Activated CD4-positive, CD25-positive, alpha-beta regulatory T cell treated with anti-CD3 and anti-CD28 coated beads, Interleukin-2, amount 50 U/mL, for 24 hours (primary cell): ENCODE measurements at regions not wholly inside any gene's neighbourhood (a gene's known extent, or its start where the extent isn't known, plus 50 kb on each side); places are given as distances from the start of the nearest gene placed in this dataset.

Source experiments
- ATAC-seq, 2 donors: fragments of 150-1000 bp; cut with Tn5 transposase; one replicate each; pipeline ENCODE4 v1.10.0; 2021; ENCODE audit warnings: mild to moderate bottlenecking in 1 of 2, moderate library complexity in 1 of 2

DNA sequence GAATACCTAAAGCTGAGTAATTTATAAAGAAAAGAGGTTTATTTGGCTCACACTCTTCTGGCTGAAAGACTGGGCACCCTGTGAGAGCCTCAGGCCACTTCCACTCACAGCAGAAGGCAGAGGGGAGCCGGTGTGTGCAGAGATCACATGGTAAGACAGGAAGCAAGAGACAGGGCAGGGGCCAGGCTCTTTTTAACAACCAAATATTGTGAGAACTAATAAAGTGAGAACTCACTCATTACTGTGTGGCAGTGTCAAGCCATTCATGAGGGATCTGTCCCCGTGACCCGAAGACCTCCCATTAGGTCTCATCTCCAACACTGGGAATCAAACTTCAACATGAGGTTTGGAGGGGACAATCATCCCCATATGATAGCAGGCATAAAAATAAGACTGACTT lies 180.8 kb upstream of the DIO3 start:
- no peak for ATAC-seq

DNA sequence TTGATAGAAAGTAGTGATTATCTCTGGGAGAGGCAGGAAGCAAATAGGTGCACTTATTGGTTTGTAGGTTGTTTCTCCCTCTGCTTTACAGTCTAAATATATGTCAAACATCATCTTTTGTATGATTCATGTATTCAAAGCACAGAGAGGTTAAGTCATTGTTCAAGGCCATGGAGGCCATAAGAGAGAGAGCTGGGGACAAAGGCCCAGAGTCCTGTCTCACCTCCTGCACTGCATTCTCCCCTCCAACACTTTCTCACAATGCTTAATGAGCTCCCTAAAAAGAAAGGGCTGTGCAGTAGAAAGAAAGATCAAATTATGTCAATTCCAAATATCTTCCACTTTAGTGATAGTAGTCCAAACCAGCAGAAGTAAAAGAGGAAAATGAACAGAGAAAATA lies 180.4 kb upstream of the DIO3 start:
- ATAC-seq, result no peak

DNA sequence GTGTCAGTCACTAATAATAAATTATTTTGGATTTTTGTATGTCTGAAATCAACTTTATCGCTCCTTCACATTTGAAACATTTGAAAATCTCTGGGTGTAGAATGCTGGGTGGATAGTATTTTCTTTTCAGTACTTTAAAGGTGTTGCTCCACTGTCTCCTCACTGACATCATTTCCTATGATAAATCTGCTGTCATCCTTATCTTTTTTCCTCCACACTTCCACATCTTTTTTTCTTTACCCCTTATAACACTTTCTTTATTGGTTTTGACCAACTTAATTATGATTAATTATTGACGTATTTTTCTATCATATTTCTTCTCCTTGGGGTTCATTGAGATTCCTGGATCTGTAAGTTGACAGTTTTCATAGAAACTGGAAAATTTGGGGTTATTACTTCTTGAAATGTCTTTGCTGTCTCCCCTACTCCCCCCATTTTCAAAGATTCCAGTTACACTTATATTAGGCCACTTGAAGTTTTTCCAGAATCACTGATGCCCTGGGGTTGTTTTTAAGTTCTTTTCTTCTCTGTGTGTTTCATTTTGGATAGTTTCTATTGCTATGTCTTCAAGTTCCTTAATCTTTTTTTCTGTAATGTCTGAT lies 177.5 kb upstream of the DIO3 start:
- no peak for ATAC-seq

DNA sequence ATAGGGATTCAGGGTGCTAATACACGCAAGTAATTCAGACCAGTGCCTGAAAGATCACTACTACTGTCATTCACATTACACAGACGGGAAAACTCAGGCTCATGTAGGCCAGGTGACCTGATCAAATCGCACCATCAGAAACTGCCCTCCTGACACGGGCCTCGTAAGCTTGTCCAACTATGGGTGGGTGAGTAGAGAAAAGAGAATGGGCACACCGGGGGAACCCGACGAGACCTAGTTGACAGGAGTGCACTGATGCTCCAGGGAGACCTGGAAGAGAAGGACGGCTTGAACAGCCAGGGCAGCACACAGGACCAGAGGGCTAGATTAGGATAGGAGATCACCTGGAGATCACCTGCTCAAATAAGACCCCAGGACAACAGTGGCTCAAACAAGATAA lies 166.9 kb upstream of the DIO3 start:
- ATAC-seq, result no peak

DNA sequence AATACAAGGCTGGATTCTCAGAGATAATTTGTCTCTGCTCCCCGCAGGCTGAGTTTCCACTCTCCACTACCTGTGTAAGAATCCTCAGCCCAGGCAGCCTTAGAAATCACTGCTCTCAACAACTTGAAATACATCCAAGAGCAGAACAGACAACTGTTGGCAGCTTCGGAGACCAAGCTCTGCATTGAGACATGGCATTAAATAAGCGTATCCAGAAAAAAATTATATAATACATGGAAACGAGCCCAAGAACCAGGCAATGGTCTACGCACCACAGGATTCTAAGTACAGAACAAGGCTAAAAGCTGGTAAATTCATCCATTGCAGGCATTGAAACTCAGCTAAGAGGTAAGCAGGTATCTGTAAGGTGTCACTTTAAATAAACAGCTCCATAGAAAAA lies 165.5 kb upstream of the DIO3 start:
- no peak for ATAC-seq

DNA sequence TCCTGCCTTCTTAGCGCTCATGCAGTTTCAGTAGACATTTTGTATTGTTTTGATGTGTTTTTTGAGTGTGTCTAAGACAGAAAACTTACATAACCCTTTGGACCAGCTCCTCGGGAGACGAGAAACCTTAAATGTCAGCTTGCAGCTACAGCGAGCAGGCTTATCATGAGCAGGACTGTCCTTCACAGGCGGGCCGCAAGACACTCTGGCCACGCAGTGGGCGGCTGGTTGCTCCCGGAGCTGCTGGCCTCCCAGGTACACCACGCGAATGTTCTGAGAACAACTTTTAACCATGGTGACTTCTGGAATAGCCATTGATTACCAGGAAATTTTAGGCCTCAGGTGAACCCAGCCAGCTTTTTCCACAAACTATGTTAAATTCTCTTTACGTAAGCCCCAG lies 164.1 kb upstream of the DIO3 start:
- ATAC-seq, result no peak

DNA sequence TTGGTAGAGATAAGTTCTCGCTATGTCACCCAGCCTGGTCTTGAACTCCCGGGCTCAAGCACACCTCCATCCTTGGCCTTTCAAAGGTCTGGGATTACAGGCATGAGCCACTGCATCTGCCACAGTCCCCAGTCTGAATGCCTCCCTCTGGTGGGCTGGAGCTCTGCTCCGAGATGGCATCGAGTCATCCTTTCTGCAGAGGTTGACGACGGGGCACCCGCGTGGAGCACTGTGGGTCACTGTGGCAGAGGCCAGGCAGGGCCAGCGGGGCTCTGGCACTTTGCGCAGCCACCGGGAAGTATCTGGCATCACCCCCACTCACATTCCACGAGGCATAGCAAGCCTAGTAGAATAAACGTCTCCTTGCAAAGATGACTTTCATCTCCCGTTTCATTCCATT lies 163.3 kb upstream of the DIO3 start:
- no peak for ATAC-seq

DNA sequence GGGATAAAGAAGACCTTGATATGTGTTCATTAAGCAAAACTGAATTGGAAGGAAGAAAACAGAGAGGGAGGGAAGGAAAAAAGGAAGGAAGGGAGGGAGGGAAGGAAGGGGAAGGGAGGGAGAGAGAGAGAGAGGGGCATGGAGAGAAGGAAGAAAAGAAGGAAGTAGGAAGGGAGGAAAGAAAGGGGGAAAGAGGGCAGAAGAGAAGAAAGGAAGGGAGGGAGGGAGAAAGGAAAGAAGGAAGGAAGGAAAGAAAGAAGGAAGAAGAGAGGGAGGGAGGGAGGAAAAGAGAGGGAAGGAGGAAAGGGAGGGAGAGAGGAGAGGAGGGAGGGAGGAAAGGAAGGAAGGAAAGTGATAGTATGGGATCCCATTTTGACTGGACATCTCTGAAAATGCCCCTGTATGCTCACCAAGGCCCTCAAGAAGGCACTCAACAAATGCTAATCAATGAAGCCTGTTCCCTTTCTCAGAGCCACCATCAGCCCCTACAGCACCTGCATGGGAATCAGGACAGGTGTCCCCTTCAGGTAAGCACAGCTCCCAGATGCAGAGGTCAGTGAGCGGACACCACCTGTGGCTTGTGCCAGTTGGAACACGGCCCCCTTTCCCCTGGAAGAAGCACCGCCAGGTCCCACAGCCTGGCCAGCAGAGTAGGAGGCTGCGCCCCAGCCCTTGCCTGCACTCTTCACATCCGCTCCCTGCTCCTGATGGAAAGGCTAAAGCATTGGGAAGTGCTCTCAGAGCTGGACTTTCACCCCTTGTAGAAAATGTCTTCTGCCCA lies 161.4 kb upstream of the DIO3 start:
- ATAC-seq, result no peak

DNA sequence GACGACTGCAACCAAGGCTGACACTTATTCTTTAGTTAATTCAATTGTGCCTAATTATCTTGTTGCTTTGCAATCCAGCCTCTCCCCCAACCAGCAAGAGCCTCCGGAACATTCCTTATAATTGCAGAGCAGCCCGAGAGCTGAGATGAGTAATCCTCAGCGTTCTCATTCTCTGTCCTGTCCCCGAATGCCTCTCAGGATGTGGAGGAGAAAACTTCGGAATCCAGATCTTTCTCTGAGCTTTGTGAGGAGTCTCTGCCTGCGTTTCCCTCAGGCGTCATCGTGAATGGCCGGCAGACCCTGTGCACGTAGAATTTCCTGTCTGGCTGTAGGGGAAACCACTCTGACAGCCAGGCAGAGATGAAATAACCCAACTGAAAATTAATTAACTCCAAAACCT lies 160.5 kb upstream of the DIO3 start:
- ATAC-seq, result no peak

DNA sequence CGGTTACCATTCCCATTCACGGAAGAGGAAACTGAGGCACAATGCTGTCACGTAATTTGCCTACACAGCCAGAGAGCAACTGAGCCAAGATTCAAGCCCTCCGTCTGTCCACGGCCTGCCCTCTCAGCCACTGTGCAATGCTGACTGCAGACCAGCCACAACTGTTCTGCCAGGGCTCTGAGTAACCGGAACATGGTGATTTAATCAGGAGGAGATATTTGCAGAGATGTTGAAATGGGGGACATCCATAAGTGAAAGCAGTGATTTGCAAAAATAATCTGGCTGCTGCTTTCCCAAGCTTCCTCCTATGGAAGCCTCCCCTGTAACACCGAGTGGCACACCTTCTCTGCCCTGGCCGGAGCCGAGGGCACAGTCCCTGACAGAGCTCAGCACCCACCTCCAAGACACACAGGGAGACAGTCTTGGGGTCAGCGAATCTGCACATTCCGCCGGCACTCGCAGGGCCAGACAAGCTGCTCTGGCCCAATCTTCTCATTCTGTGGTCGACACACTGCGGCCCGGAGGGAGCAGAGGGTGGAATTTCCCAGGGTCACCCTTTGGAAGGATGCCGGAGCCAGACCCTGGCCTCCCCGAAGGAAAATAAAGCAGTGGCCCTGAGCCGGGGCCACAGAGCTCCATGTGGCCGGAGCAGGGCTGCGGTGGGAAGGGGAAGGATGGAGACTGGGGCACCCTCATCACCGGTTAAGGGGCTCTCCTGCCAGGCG lies 158.2 kb upstream of the DIO3 start:
- no peak for ATAC-seq

DNA sequence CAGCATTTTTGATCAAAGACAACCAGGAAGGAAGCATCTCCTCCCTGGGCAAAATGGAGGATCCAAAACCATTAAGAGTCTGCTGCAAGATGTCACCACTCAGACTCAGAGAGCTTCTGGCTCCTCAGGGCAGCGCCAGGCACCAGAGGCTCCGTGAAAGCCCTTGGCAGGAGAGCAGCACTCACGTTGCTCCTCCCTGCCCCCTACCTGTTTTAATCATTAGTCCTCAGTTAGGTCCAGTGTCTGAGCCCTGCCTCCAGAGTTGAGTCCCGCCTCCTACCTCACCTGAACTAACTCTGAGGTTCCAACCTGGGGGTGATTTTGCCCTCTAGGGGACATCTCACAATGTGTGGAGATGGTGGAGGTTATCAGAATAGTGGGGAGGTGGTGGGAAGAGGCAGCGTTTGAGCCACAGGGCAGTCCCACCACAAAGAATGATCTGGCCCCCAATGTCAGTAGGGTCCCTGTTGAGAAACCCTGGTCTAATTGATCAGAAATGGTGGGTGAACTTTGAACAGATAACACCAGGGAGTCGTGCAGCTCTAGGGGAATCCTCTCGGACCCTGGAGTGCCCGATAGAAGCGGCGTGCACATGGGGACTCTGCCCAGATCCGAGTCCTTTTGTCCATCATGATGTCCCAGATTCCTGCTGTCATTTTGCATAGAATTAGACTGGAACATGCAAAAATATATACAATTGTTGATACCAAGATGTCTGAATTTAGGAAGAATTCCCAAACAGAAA lies 156.7 kb upstream of the DIO3 start:
- ATAC-seq, result no peak

DNA sequence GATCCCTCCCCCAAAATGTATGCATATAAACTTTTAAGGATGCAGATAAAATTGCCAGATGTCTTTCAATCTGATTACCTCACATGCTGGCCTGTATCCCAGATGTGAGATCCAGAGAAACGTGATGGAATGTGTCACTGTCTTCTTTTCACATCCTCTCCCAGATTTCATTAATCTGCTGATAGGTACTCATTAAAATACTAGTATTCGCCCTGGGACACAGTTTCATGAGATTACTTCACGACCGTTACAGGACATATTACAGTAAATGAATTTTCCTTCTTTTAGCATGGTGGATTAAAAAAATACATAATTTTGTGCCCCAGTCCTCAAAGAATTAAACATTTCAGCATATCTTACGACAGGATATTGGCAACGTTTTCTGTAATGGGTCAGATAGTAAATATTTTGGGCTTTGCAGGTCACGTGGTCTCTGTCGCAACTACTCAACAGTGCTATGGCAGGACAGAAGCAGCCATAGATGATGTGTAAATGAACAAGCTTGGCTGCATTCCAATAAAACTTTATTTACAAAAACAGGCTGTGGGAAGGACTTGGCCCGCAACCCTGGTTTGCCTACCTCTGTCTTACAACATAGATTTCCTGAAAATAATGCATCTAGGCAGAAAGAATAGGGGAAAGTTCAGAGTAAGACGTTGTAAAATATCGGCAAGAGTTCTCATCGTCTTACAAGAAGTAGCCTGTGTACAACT lies 156.0 kb upstream of the DIO3 start:
- no peak for ATAC-seq

DNA sequence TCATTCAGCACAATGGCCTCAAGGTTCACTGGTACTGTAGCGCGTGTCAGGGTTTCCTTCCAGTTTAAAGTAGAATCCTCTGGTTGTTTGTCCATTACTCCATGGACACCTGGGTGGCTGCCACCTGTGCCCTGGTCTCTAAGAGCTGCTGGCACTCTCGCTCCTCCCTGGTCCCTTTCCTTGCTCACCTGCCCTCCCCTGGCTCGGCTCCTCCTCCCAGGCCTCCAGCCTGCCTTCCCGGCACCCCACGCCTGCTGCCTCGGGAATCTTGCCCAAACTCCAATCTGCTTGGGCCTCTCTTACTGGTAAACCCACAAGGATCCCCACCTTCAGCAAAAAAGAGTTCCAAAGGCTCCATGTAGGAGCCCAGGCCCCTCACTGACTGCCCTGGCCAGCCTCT lies 154.4 kb upstream of the DIO3 start:
- no peak for ATAC-seq

DNA sequence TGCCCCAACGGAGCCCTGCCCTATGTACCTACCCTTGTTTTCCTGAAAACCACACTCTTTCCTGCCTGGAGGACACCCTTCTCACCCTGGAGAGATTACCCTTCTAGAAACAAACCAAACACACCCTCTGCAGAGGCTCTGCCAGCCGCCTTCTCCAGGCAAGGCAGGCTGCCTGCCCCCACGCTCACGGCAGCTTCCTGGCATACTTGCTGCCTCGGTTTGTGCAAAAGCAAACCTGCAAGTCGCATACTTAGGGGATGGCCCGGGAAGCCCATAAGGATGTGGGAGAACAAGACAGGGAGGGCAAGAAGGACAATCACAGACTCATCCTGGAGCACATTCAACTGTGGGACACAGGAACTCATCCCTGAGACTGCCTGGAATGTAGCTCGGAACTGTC lies 154.0 kb upstream of the DIO3 start:
- no peak for ATAC-seq

DNA sequence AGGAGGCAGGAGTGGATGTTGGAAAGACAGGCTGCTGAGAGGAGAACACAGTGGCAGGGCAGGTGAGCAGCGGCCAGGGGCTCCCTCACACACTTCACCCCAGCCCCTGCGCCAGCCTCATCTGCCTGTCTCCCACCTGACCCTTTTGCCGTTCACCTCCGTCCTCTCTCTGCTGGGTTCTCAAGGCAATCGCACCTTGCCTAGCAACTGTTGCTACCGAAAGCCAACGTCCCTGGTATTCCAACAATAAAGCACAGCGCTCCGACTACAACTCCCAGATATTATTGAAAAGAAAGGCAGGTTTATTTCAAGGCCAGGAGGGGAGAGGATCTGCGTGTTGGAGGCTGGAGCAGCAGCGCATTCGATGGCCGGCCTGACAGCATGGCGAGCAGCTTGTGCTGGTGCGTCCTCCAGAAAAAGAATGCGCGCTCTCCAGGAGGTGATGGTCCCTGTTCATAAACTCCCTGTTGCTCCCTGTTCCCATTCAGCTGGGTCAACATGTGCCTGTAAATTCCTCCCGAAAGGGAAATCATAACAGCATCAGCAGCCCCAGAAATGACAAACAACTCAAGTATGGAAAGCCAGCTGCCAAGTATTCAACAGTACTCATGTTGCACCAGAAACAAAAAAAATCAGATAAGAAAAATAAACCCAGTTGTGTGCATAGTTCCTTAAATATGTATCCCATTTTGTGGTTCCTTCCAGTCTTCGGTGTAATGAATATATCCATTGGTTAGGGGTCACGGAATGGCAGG lies 153.0 kb upstream of the DIO3 start:
- ATAC-seq, result no peak

DNA sequence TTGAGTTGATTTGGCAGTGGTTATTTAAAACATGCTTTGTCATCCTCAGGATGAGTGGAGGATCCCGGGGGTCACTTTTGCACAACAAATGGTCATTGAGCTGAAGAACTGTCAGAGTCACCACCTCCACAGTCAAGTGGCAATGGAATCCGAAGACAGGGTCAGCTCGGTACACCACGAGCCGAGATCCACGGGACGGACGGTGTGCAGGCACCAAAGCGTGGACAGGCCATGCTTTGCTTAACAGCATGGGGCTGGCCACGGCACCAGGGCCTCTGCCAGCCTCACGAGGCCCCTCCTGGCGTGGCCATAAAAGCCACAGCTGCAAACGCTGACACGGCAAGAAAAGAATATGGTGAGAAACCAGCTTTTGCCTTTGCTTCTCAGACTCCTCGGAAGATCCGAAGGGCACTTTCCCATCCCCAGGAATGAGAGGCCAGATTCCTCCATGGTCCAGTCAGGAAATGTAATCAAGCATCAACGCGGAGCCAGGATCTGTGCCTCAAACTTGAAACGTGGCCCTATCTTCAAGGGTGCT lies 152.2 kb upstream of the DIO3 start:
- ATAC-seq, result no peak

DNA sequence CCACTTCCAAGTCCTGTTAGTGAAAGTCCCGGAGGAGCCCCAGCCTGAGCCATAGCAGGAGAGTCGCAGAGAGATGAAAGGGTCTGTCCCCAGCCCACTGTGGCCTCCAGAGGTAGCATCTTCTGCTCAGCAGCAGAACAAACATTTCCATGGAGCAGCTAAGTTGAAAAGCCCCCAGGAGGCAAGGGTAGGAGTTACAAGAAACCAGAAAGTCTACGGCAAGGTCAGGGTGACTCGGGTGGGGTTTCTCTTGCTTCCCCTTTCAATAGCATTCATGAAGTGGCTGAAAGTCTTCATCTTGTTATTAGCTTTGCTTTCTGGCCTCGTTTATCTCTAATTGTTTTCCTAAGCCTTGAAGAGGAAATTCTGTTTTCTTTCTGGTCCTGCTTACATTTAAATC lies 151.2 kb upstream of the DIO3 start:
- ATAC-seq, result no peak

DNA sequence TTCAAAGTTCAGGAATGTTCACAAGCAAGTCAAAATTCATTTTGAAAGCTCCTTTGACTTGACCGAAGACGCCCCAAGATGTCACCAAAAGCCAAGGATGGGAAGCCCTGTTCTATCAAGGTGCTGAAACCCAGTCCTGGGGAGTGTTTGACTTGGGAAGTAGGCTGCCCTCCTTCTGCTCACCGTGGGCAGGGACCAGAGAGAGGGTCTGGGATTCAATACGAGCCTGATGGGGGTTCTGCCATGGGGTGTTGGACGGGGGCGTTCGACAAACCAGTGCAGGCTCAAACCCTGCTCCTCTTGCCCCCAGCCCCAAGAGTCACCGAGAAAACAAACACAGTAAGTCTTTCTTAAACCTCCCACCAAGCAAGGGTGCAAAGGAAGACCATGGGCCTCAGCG lies 150.1 kb upstream of the DIO3 start:
- no peak for ATAC-seq

DNA sequence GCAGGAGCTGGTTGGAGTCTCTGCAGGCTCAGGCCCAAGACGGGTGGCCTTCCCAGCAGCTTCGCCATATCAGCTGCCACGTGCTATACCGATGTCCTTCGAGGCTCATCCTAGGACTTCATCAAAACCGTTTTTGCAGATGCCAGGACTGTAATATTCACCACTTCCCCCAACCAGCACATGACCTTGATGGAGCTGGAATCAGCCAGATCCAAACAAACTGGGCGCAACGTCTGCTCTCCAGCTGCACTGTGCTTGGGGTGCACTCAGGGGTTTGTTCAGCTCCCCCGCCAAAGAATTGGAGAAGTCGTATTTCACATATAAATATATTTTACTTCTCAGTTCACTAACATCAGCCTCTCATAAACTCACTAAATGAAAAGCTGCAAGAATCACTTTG lies 149.5 kb upstream of the DIO3 start:
- no peak for ATAC-seq

DNA sequence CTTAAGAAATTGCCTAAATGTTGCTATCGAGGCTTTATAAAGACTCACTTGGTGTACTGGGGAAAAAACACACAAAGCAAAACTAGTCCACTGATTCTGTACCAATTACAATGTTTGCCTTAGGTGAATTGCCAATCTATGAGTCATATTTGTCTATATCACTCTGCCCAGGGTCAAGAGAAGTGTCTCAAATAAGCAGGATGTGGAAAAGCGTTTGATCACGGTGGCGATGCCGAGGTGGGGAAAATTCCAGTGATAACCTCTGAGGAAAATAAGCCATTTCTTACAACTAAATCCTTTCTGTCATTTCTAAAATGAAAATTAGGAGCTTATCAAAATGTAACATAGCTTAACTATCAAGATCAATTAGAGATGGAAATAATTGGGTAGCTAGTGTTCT lies 148.6 kb upstream of the DIO3 start:
- no peak for ATAC-seq

DNA sequence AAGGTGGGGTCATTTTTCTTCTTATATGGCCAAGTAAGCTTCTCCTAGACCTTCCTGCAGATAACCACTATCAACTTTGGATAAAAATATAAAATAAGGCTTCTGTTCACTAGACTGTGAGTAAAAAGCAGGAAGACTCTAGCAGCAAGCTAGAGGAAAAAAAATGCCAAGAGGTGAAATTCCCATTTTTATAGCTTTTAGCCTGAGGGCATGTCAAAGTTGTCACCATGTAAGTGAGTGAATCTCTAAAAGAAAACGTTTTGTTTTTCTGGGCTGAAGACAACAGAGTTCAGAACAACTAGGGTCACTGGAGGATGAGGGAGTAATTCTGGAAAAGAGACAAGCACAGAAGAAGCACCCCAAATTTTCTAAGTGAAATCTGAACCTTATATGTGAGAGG lies 143.9 kb upstream of the DIO3 start:
- ATAC-seq, result no peak

DNA sequence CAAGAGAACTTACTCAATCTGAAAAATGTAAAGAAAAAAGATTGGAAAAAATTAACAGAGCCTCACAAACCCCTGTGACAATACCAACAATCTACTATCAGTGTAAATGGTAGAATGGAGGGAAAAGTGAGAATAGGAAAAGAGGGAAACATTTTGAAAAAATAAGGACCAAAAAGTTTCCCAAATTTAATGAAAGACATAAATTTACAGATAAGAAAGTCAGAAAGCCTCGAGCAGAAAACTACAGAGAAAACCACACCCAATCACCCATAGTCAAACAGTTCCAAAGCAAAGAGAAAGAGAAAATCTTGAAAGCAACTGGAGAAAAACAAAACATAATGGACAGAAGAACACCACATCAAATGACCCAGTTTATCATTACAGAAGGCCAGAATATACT lies 142.7 kb upstream of the DIO3 start:
- ATAC-seq, result no peak
